Hepatic stellate cell (primary cell): ENCODE measurements at regions not wholly inside any gene's neighbourhood (a gene's known extent, or its start where the extent isn't known, plus 50 kb on each side); places are given as distances from the start of the nearest gene placed in this dataset.
"Not testable (repeated sequence)": the region's sequence is repeated elsewhere in the genome, so short reads cannot be mapped to it uniquely, and the experiment has no call there.

ENCODE experiments used
- DNase-seq: peaks from one replicate; pipeline ENCODE4 v3.0.0; 2011; ENCODE audit warnings: low spot score

DNA sequence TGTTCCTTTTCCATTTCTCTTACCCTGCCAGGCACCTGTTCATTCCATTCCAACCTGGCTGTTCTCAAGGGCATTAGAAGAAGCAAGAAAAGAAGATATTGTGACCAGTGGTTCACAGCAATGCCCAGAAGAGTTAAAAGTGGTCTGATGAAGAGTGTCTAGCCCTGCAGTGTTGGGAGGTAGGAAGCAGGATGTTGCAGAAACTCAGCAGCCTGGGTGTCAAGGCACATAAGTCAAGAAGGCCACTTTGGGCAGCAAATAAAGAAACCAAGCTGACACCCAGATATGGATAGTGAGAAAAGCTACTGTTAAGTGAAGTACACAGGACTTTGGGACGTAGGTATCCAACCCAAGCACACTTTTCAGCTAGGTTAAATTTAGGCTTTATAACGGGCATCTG, 199.9 kb upstream of the SATB1 start:
- no peak for DNase-seq

GRCh38 chr3:18623220-18623619, 198.1 kb upstream of the SATB1 start:
- no peak for DNase-seq

DNA sequence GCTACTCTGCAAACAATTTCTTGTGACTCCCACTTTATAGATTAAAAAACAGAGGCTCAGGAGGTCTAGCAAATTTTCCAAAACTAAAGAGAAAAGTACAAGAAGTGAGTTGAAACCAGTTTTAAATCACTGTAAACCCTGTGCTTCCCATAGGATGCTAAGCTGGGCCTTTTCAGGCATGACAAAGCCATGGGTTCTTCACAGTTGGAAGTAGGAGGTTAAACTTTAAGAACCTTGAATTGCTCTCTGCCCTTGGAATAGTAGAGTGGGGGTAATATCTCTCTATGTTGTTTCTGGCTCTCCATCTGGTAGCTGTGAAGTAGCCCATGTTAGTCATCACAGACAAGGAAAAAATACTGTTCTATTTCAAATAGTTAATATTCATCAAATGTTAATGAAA, 193.6 kb upstream of the SATB1 start:
- no peak for DNase-seq

GRCh38 chr3:18611991-18612390, 186.9 kb upstream of the SATB1 start:
- DNase-seq = no peak

GRCh38 chr3:18609187-18609586, 184.0 kb upstream of the SATB1 start:
- no peak for DNase-seq

GRCh38 chr3:18597919-18598318, 172.8 kb upstream of the SATB1 start:
- no peak for DNase-seq

GRCh38 chr3:18593231-18593630, 168.1 kb upstream of the SATB1 start:
- no peak for DNase-seq

- no peak for DNase-seq
These were observed 166.0 kb upstream of the SATB1 start for GRCh38 chr3:18591120-18591519.

GRCh38 chr3:18586076-18586475, 160.9 kb upstream of the SATB1 start:
- DNase-seq = no peak

- no peak for DNase-seq
These were observed 160.1 kb upstream of the SATB1 start for GRCh38 chr3:18585004-18585968.

DNA sequence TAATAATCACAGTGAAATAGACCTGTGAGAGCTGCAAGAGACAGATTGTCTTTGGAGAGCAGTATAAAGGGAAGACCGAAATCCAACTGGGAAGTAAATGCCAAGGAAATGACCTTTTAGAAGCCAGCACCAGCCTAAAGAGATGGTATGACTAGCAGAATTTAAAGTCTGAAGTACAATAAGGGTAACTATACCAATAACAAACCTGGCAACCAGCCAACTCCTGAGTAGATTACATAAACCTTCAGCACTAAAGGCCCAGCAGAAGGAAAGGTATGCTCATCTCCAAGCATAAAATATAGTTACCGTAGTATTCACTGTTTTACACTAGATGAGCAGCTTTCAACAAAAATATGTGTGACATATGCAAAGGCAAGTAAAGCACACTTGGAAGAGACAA, 155.1 kb upstream of the SATB1 start:
- no peak for DNase-seq

DNA sequence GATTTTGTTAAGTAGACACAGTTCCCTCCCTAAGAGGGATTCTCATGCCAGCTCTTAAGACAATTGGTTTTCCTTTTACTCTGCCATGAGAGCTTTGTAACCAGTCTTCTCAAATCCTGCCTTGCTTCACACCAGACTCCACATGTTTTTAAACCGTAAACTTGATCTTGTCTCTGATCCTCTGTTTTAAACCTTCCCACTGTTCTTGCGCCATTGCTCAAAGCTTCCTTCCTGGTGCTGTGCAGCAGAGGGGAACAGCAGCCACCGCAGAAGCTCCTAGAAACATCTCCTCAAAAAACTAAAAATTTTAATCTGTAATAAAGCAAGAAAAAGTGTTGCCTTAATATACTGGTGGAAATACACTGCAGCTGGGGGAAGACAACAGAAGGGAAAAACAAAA, 154.5 kb upstream of the SATB1 start:
- no peak for DNase-seq

DNA sequence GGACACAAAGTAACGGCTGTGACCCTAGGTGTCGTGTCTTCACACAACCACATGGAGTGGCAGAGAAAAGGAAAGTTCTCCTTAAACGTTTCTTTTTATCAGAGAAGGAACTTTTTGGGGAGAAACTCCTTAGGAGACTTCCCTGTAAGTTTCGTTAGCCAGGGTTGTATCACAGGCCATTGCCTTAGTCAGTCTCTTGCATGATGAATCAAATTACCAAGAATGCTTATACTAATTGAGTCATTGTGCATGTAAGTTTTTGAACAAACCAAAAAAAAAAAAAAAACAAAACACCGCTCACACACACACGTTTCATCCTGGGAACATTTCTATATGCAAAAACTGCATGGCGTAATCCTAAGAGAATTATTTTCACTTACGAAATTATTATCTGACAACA, 150.4 kb upstream of the SATB1 start:
- no peak for DNase-seq

- no peak for DNase-seq
These were observed 147.7 kb upstream of the SATB1 start for GRCh38 chr3:18572809-18573208.

- no peak for DNase-seq
These were observed 142.2 kb upstream of the SATB1 start for GRCh38 chr3:18567293-18567692.

GRCh38 chr3:18562364-18563154, 137.4 kb upstream of the SATB1 start:
- DNase-seq = no peak

DNA sequence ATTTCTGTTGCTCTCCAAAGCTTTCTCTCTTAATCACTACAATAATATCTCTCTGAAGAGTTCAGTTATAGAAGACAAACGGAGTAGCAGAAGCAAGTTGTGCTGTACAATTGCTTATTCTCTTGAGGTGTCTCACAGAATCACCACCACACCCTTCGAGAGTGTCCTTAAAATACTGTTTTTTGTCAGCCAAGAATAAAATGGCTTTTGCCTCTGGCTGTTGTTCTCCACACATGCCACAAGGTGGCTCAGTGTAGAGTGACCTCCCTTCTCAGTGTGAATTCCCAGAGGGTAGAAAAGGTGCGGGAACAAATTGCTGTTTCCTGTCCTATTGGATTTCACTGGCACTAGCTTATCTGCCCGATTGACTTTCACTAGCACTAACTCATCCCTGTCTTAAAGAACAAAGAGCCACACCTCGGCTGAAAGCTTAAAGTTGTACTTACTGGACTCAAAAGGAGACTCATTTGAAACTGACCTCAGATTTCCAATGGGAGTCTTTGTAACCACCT, 134.2 kb upstream of the SATB1 start:
- peak; percentile 0 for DNase-seq

GRCh38 chr3:18558507-18558906, 133.4 kb upstream of the SATB1 start:
- no peak for DNase-seq

GRCh38 chr3:18557216-18557615, 132.1 kb upstream of the SATB1 start:
- no peak for DNase-seq

DNA sequence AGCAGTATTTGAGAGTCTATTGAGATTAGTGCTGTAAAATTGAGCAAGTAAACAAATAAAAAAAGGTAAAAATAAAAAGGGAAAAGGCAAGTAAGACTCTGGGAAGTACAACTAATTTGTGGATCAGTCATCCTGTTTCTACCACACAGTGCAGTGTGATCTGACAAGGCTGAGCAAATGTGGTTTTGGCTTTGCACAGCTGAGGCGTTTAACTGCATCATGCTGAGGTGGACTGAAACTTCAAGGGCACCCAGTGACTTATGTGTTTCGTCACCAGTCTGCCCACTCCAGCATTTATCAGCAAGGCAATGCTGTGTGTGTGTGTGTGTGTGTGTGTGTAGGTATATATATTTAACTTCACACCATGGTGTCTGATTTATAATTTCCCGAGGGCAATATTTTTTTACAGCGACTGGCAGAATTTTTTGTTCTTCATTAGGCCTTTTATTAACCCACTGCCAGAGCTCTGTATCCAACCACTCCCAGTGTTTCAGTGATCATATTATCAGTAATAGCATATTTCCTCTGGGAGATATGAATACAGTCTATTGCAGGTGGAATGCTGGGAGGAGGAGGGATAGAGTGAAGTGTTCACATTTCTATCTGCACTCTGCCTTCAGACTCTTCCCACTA, 131.5 kb upstream of the SATB1 start:
- DNase-seq = no peak

- no peak for DNase-seq
These were observed 130.9 kb upstream of the SATB1 start for GRCh38 chr3:18556001-18556408.

GRCh38 chr3:18552579-18553105, 127.5 kb upstream of the SATB1 start:
- DNase-seq = not testable (repeated sequence)
